ENCODE measurements at regions not wholly inside any gene's neighbourhood (a gene's known extent, or its start where the extent isn't known, plus 50 kb on each side); places are given as distances from the start of the nearest gene placed in this dataset.

DNA sequence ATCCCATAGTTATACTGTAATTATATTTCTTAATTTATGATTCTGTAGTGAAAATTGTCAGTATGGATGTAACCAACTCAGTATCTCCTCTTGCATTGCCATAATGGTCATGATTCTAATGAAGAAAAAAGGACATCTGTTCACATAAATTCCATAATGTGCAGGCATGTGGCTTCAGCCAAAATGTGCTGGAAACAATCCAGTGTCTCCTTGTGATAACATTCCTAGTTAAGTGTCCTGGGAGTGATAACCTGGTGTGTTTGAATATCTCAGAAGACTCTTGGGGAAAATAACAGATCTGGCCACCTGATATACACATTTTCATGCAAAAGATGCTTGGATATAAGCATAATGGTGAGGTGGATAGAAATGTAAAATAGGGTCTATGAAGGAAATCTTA is 2309.8 kb downstream of the PCDH7 start:
- no peak for DNase-seq (ENCODE audit: extremely low spot score)
- ChIA-PET POLR2A (no interaction called here), CTCF (no interaction called here)
- TF ChIP-seq CTCF (IDR thresholded peaks at IDR 0.05; ENCODE audit: control extremely low read depth, extremely low read depth, low read depth, missing control alignments): no peak

DNA sequence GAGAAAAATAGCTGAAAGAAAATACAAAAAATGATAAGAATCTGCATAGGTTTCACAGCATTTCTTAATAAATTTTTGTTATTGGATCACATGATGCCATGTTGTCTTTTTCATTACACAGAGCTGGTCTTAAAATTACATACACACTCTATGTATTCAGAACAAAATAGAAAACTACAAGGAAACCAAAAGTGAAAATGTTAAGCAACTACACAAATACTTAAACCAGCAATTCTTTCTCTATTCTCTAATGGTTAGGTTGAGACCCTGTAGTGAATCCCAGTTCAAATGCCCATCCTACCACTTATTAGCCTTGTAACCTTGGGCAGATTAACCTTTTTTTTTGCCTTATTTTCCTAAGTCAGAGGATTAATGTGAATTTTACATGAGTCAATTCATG is 2311.2 kb downstream of the PCDH7 start:
- ChIA-PET CTCF (no interaction called here), POLR2A (no interaction called here)
- no peak for DNase-seq (ENCODE audit: extremely low spot score)
- TF ChIP-seq CTCF (IDR thresholded peaks at IDR 0.05; ENCODE audit: control extremely low read depth, extremely low read depth, low read depth, missing control alignments): no peak

- ChIA-PET POLR2A (no interaction called here), CTCF (no interaction called here)
- TF ChIP-seq CTCF (IDR thresholded peaks at IDR 0.05; ENCODE audit: control extremely low read depth, extremely low read depth, low read depth, missing control alignments): no peak
- DNase-seq (ENCODE audit: extremely low spot score): no peak
These were observed 2317.3 kb downstream of the PCDH7 start for GRCh38 chr4:33037464-33037863.

DNA sequence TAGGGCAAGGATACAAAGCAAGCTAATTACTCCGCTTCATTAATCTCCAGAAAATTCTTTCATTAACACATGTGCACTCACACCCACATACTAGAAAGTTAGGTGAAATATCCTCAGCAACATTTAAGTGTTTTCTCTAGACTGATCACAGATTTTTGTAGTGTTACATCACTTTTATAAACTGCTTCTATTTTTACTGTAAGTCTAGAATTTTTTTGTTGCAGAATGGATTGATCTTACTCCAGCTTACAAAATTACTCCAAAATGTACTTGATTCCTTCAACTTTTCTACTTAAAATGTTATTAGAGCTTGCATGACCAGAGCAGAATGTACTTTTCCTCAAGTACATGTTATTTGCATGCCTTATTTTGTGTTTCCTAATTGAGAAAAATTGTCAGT is 2325.2 kb downstream of the PCDH7 start:
- no peak for DNase-seq (ENCODE audit: extremely low spot score)
- POLR2A ChIA-PET: no interaction called here
- CTCF ChIA-PET: no interaction called here
- TF ChIP-seq CTCF (IDR thresholded peaks at IDR 0.05; ENCODE audit: control extremely low read depth, extremely low read depth, low read depth, missing control alignments): no peak

- no peak for TF ChIP-seq CTCF (IDR thresholded peaks at IDR 0.05; ENCODE audit: control extremely low read depth, extremely low read depth, low read depth, missing control alignments)
- CTCF ChIA-PET: no interaction called here
- POLR2A ChIA-PET: no interaction called here
- DNase-seq (ENCODE audit: extremely low spot score): no peak
These were observed 2332.1 kb downstream of the PCDH7 start for GRCh38 chr4:33052241-33052640.

DNA sequence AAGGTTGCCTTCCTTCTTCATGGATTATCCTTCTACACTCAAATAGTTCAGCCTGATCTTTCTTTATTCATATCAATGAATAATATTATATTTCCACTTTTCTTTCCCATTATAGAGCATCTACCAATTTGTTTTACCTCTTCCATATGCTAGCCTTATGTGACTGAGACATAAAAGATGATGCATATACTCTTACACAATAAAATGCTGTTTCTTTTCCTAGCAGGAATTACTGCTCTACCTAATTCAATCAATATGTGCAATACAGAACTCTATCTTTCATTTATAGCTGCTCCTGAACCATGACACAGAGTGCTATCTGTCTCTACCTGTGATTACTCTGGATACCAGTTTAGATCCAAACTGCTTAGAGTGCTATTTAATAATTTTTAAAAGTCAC is 2334.0 kb downstream of the PCDH7 start:
- no peak for DNase-seq (ENCODE audit: extremely low spot score)
- ChIA-PET CTCF (no interaction called here), POLR2A (no interaction called here)
- TF ChIP-seq CTCF (IDR thresholded peaks at IDR 0.05; ENCODE audit: control extremely low read depth, extremely low read depth, low read depth, missing control alignments): no peak

GRCh38 chr4:33054656-33055196 is 2334.6 kb downstream of the PCDH7 start:
- DNase-seq (ENCODE audit: extremely low spot score): no peak
- no peak for TF ChIP-seq CTCF (IDR thresholded peaks at IDR 0.05; ENCODE audit: control extremely low read depth, extremely low read depth, low read depth, missing control alignments)
- ChIA-PET CTCF (no interaction called here), POLR2A (no interaction called here)
